ENCODE measurements at regions not wholly inside any gene's neighbourhood (a gene's known extent, or its start where the extent isn't known, plus 50 kb on each side); places are given as distances from the start of the nearest gene placed in this dataset.

GRCh38 chr16:48946686-48947370, 334.8 kb downstream of the CBLN1 start:
- peaks cover 5% of the 10 kb centered on the region for H3K27me3 Mint-ChIP-seq (ENCODE audit: insufficient read depth, unreplicated experiment)
- H3K4me3 Mint-ChIP-seq (ENCODE audit: unreplicated experiment) = no peak overlapping the region
- H3K4me1 Mint-ChIP-seq (ENCODE audit: low read depth, unreplicated experiment) = no peaks in the 10 kb centered on the region
- TF ChIP-seq CTCF (IDR thresholded peaks at IDR 0.05; ENCODE audit: insufficient read depth in 1 of 2, low read depth in 1 of 2, low read length in 1 of 2, severe bottlenecking in 1 of 2, unreplicated experiment in 1 of 2) = no peak
- DNase-seq = no peak
- CTCF ChIA-PET = no interaction called here
- H3K36me3 ChIP-seq (ENCODE audit: control insufficient read depth, insufficient read depth, low read length) = no peaks in the 10 kb centered on the region
- H3K9me3 ChIP-seq = no peaks in the 10 kb centered on the region
- no peaks in the 10 kb centered on the region for H3K4me1 ChIP-seq
- H3K27ac Mint-ChIP-seq (ENCODE audit: unreplicated experiment) = no peak overlapping the region
- no TSS peak for BruUV-seq (replicated peaks)
- POLR2A ChIA-PET = no interaction called here
- H3K9me3 Mint-ChIP-seq (ENCODE audit: unreplicated experiment) = no peaks in the 10 kb centered on the region
- intact Hi-C loops (cut with micrococcal nuclease; ENCODE audit: unreplicated experiment) = no loop called here
- H3K27me3 ChIP-seq (replicated peaks; ENCODE audit: control insufficient read depth, insufficient read depth, low read length) = no peaks in the 10 kb centered on the region
- H3K4me3 ChIP-seq (ENCODE audit: low read depth, low read length) = no peak overlapping the region
- no peaks in the 10 kb centered on the region for H3K36me3 Mint-ChIP-seq (ENCODE audit: insufficient read depth, unreplicated experiment)

- intact Hi-C loops (cut with micrococcal nuclease; ENCODE audit: unreplicated experiment) = no loop called here
- Mint-ChIP-seq H3K9me3 (ENCODE audit: unreplicated experiment) (no peaks in the 10 kb centered on the region), H3K27ac (ENCODE audit: unreplicated experiment) (no peak overlapping the region), H3K4me3 (ENCODE audit: unreplicated experiment) (no peak overlapping the region), H3K36me3 (ENCODE audit: insufficient read depth, unreplicated experiment) (no peaks in the 10 kb centered on the region), H3K27me3 (ENCODE audit: insufficient read depth, unreplicated experiment) (peaks cover 16% of the 10 kb centered on the region), H3K4me1 (ENCODE audit: low read depth, unreplicated experiment) (no peaks in the 10 kb centered on the region)
- DNase-seq = no peak
- no peak overlapping the region for H3K4me3 ChIP-seq (ENCODE audit: low read depth, low read length)
- no peaks in the 10 kb centered on the region for H3K27me3 ChIP-seq (replicated peaks; ENCODE audit: control insufficient read depth, insufficient read depth, low read length)
- H3K36me3 ChIP-seq (ENCODE audit: control insufficient read depth, insufficient read depth, low read length) = no peaks in the 10 kb centered on the region
- no TSS peak for BruUV-seq (replicated peaks)
- ChIA-PET CTCF (no interaction called here), POLR2A (no interaction called here)
- no peak for TF ChIP-seq CTCF (IDR thresholded peaks at IDR 0.05; ENCODE audit: insufficient read depth in 1 of 2, low read depth in 1 of 2, low read length in 1 of 2, severe bottlenecking in 1 of 2, unreplicated experiment in 1 of 2)
- no peaks in the 10 kb centered on the region for H3K9me3 ChIP-seq
- H3K4me1 ChIP-seq = no peaks in the 10 kb centered on the region
Observed at GRCh38 chr16:48942996-48943395, 333.0 kb upstream of the N4BP1 start.

GRCh38 chr16:48936811-48937210, 326.8 kb upstream of the N4BP1 start:
- peaks cover 11% of the 10 kb centered on the region for H3K27me3 Mint-ChIP-seq (ENCODE audit: insufficient read depth, unreplicated experiment)
- H3K4me1 ChIP-seq = no peaks in the 10 kb centered on the region
- H3K36me3 Mint-ChIP-seq (ENCODE audit: insufficient read depth, unreplicated experiment) = no peaks in the 10 kb centered on the region
- intact Hi-C loops (cut with micrococcal nuclease; ENCODE audit: unreplicated experiment) = no loop called here
- no peaks in the 10 kb centered on the region for H3K4me1 Mint-ChIP-seq (ENCODE audit: low read depth, unreplicated experiment)
- no peaks in the 10 kb centered on the region for H3K9me3 Mint-ChIP-seq (ENCODE audit: unreplicated experiment)
- no peak overlapping the region for H3K27ac Mint-ChIP-seq (ENCODE audit: unreplicated experiment)
- no peaks in the 10 kb centered on the region for H3K27me3 ChIP-seq (replicated peaks; ENCODE audit: control insufficient read depth, insufficient read depth, low read length)
- BruUV-seq (replicated peaks) = no TSS peak
- no peak for TF ChIP-seq CTCF (IDR thresholded peaks at IDR 0.05; ENCODE audit: insufficient read depth in 1 of 2, low read depth in 1 of 2, low read length in 1 of 2, severe bottlenecking in 1 of 2, unreplicated experiment in 1 of 2)
- POLR2A ChIA-PET = no interaction called here
- no peak overlapping the region for H3K4me3 ChIP-seq (ENCODE audit: low read depth, low read length)
- H3K4me3 Mint-ChIP-seq (ENCODE audit: unreplicated experiment) = no peak overlapping the region
- peaks cover 5% of the 10 kb centered on the region for H3K9me3 ChIP-seq
- no peak for DNase-seq
- CTCF ChIA-PET = no interaction called here
- H3K36me3 ChIP-seq (ENCODE audit: control insufficient read depth, insufficient read depth, low read length) = no peaks in the 10 kb centered on the region

Data from Caco-2 (cell line).